HG03103 (cell line): ENCODE measurements at regions not wholly inside any gene's neighbourhood (a gene's known extent, or its start where the extent isn't known, plus 50 kb on each side); places are given as distances from the start of the nearest gene placed in this dataset.
"Not testable (repeated sequence)": the region's sequence is repeated elsewhere in the genome, so short reads cannot be mapped to it uniquely, and the experiment has no call there.

Experiments used
- ATAC-seq: cut with Tn5 transposase; IDR thresholded peaks from one replicate; pipeline ENCODE4 v1.9.1; 2021; ENCODE audit warnings: low read depth; ENCODE audit not compliant: unreplicated experiment

- ATAC-seq, result no peak
Measured at GRCh38 chr6:93721386-93722048, 302.2 kb upstream of the EPHA7 start.

GRCh38 chr6:93713974-93714373 lies 294.6 kb upstream of the EPHA7 start:
- no peak for ATAC-seq

GRCh38 chr6:93703431-93703830 lies 284.1 kb upstream of the EPHA7 start:
- ATAC-seq, result no peak

- no peak for ATAC-seq
Measured at GRCh38 chr6:93701526-93701925, 282.2 kb upstream of the EPHA7 start.

- ATAC-seq, result no peak
Measured at GRCh38 chr6:93685494-93685893, 266.1 kb upstream of the EPHA7 start.

GRCh38 chr6:93684339-93684738 lies 265.0 kb upstream of the EPHA7 start:
- no peak for ATAC-seq

GRCh38 chr6:93679836-93680235 lies 260.5 kb upstream of the EPHA7 start:
- ATAC-seq, result no peak

- no peak for ATAC-seq
Measured at GRCh38 chr6:93678841-93679454, 259.6 kb upstream of the EPHA7 start.

- ATAC-seq, result no peak
Measured at GRCh38 chr6:93677264-93677965, 258.1 kb upstream of the EPHA7 start.

- no peak for ATAC-seq
Measured at GRCh38 chr6:93676581-93676980, 257.2 kb upstream of the EPHA7 start.

GRCh38 chr6:93675856-93676417 lies 256.6 kb upstream of the EPHA7 start:
- no peak for ATAC-seq

- ATAC-seq, result no peak
Measured at GRCh38 chr6:93663111-93663510, 243.8 kb upstream of the EPHA7 start.

GRCh38 chr6:93654548-93654947 lies 235.2 kb upstream of the EPHA7 start:
- ATAC-seq, result no peak

GRCh38 chr6:93644611-93645010 lies 225.3 kb upstream of the EPHA7 start:
- no peak for ATAC-seq

GRCh38 chr6:93639126-93639525 lies 219.8 kb upstream of the EPHA7 start:
- no peak for ATAC-seq

- not testable (repeated sequence) for ATAC-seq
Measured at GRCh38 chr6:93636987-93637664, 217.8 kb upstream of the EPHA7 start.

GRCh38 chr6:93624408-93624807 lies 205.0 kb upstream of the EPHA7 start:
- no peak for ATAC-seq

- ATAC-seq, result no peak
Measured at GRCh38 chr6:93621442-93621841, 202.1 kb upstream of the EPHA7 start.

- ATAC-seq, result no peak
Measured at GRCh38 chr6:93604951-93605350, 185.6 kb upstream of the EPHA7 start.

- ATAC-seq, result no peak
Measured at GRCh38 chr6:93592417-93592816, 173.1 kb upstream of the EPHA7 start.

- ATAC-seq, result no peak
Measured at GRCh38 chr6:93586306-93586705, 166.9 kb upstream of the EPHA7 start.
